ENCODE measurements at regions not wholly inside any gene's neighbourhood (a gene's known extent, or its start where the extent isn't known, plus 50 kb on each side); places are given as distances from the start of the nearest gene placed in this dataset.
"Not testable (repeated sequence)": the region's sequence is repeated elsewhere in the genome, so short reads cannot be mapped to it uniquely, and the experiment has no call there.

GRCh38 chr7:68840991-68841390 is 757.3 kb upstream of the AUTS2 start:
- no peaks in the 10 kb centered on the region for H3K4me1 Mint-ChIP-seq
- H3K4me3 Mint-ChIP-seq = no peak overlapping the region
- H3K9me3 Mint-ChIP-seq = peaks cover 0 to 21% (median 3%) of the 10 kb centered on the region in 6 donors
- peaks cover 0 to 2% (median 0%) of the 10 kb centered on the region in 3 donors for H3K27me3 Mint-ChIP-seq (ENCODE audit: low read depth in 3 of 3)
- peaks cover 0 to 4% (median 0%) of the 10 kb centered on the region in 3 donors for H3K36me3 Mint-ChIP-seq
- no peak for DNase-seq
- H3K27ac Mint-ChIP-seq = no peak overlapping the region

- H3K27ac Mint-ChIP-seq; H3K4me3 Mint-ChIP-seq; H3K36me3 Mint-ChIP-seq; H3K27me3 Mint-ChIP-seq (ENCODE audit: low read depth in 3 of 3); H3K4me1 Mint-ChIP-seq; DNase-seq: not testable (repeated sequence)
- H3K9me3 Mint-ChIP-seq = peaks cover 3 to 25% (median 6%) of the 10 kb centered on the region in 6 donors
These were observed 754.3 kb upstream of the AUTS2 start for GRCh38 chr7:68843985-68844384.

- Mint-ChIP-seq H3K4me3 (no peak overlapping the region), H3K27ac (no peak overlapping the region), H3K4me1 (no peaks in the 10 kb centered on the region), H3K36me3 (peaks cover 0 to 4% (median 3%) of the 10 kb centered on the region in 3 donors), H3K27me3 (ENCODE audit: low read depth in 3 of 3) (peaks cover 0 to 2% (median 0%) of the 10 kb centered on the region in 3 donors), H3K9me3 (peaks cover 5 to 25% (median 9%) of the 10 kb centered on the region in 6 donors)
- DNase-seq = no peak
These were observed 751.4 kb upstream of the AUTS2 start for GRCh38 chr7:68846811-68847325.

GRCh38 chr7:68853254-68853653 is 745.0 kb upstream of the AUTS2 start:
- Mint-ChIP-seq H3K9me3 (peaks cover 0 to 12% (median 5%) of the 10 kb centered on the region in 6 donors), H3K36me3 (no peaks in the 10 kb centered on the region), H3K4me3 (no peak overlapping the region), H3K27me3 (ENCODE audit: low read depth in 3 of 3) (peaks cover 0 to 1% (median 0%) of the 10 kb centered on the region in 3 donors), H3K27ac (no peak overlapping the region), H3K4me1 (no peaks in the 10 kb centered on the region)
- DNase-seq = no peak

- Mint-ChIP-seq H3K4me3 (no peak overlapping the region), H3K4me1 (no peaks in the 10 kb centered on the region), H3K27ac (no peak overlapping the region), H3K27me3 (ENCODE audit: low read depth in 3 of 3) (no peaks in the 10 kb centered on the region), H3K9me3 (peaks cover 2 to 14% (median 8%) of the 10 kb centered on the region in 6 donors), H3K36me3 (peaks cover 0 to 4% (median 0%) of the 10 kb centered on the region in 3 donors)
- DNase-seq = no peak
These were observed 740.7 kb upstream of the AUTS2 start for GRCh38 chr7:68857571-68857970.

- no peak for DNase-seq
- Mint-ChIP-seq H3K9me3 (peaks cover 2 to 14% (median 8%) of the 10 kb centered on the region in 6 donors), H3K4me3 (no peak overlapping the region), H3K36me3 (peaks cover 0 to 4% (median 0%) of the 10 kb centered on the region in 3 donors), H3K4me1 (no peaks in the 10 kb centered on the region), H3K27me3 (ENCODE audit: low read depth in 3 of 3) (no peaks in the 10 kb centered on the region), H3K27ac (no peak overlapping the region)
These were observed 739.8 kb upstream of the AUTS2 start for GRCh38 chr7:68858497-68858896.

- Mint-ChIP-seq H3K36me3 (peaks cover 0 to 4% (median 0%) of the 10 kb centered on the region in 3 donors), H3K9me3 (peaks cover 0 to 18% (median 7%) of the 10 kb centered on the region in 6 donors), H3K4me1 (no peaks in the 10 kb centered on the region), H3K27ac (no peak overlapping the region), H3K4me3 (no peak overlapping the region), H3K27me3 (ENCODE audit: low read depth in 3 of 3) (no peaks in the 10 kb centered on the region)
- no peak for DNase-seq
These were observed 737.1 kb upstream of the AUTS2 start for GRCh38 chr7:68861171-68861570.

- peaks cover 0 to 4% (median 0%) of the 10 kb centered on the region in 3 donors for H3K36me3 Mint-ChIP-seq
- no peak for DNase-seq
- H3K27ac Mint-ChIP-seq = no peak overlapping the region
- peaks cover 0 to 3% (median 0%) of the 10 kb centered on the region in 3 donors for H3K27me3 Mint-ChIP-seq (ENCODE audit: low read depth in 3 of 3)
- peaks cover 0 to 21% (median 7%) of the 10 kb centered on the region in 6 donors for H3K9me3 Mint-ChIP-seq
- no peak overlapping the region for H3K4me3 Mint-ChIP-seq
- H3K4me1 Mint-ChIP-seq = no peaks in the 10 kb centered on the region
These were observed 736.0 kb upstream of the AUTS2 start for GRCh38 chr7:68862261-68862660.

GRCh38 chr7:68862736-68863135 is 735.5 kb upstream of the AUTS2 start:
- DNase-seq = no peak
- no peaks in the 10 kb centered on the region for H3K4me1 Mint-ChIP-seq
- H3K4me3 Mint-ChIP-seq = no peak overlapping the region
- H3K9me3 Mint-ChIP-seq = peaks cover 0 to 23% (median 7%) of the 10 kb centered on the region in 6 donors
- peaks cover 0 to 3% (median 0%) of the 10 kb centered on the region in 3 donors for H3K27me3 Mint-ChIP-seq (ENCODE audit: low read depth in 3 of 3)
- peaks cover 0 to 4% (median 0%) of the 10 kb centered on the region in 3 donors for H3K36me3 Mint-ChIP-seq
- no peak overlapping the region for H3K27ac Mint-ChIP-seq

- DNase-seq = no peak
- Mint-ChIP-seq H3K27me3 (ENCODE audit: low read depth in 3 of 3) (peaks cover 0 to 3% (median 0%) of the 10 kb centered on the region in 3 donors), H3K36me3 (peaks cover 0 to 8% (median 0%) of the 10 kb centered on the region in 3 donors), H3K27ac (no peak overlapping the region), H3K4me3 (no peak overlapping the region), H3K9me3 (peaks cover 0 to 35% (median 11%) of the 10 kb centered on the region in 6 donors), H3K4me1 (no peaks in the 10 kb centered on the region)
These were observed 732.7 kb upstream of the AUTS2 start for GRCh38 chr7:68865351-68866199.

- H3K4me3 Mint-ChIP-seq = no peak overlapping the region
- peaks cover 0 to 3% (median 0%) of the 10 kb centered on the region in 3 donors for H3K27me3 Mint-ChIP-seq (ENCODE audit: low read depth in 3 of 3)
- no peaks in the 10 kb centered on the region for H3K4me1 Mint-ChIP-seq
- H3K9me3 Mint-ChIP-seq = peaks cover 0 to 34% (median 9%) of the 10 kb centered on the region in 6 donors
- H3K27ac Mint-ChIP-seq = no peak overlapping the region
- no peak for DNase-seq
- H3K36me3 Mint-ChIP-seq = peaks cover 0 to 8% (median 0%) of the 10 kb centered on the region in 3 donors
These were observed 732.1 kb upstream of the AUTS2 start for GRCh38 chr7:68866200-68866570.

- not testable (repeated sequence) for H3K4me3 Mint-ChIP-seq; H3K27me3 Mint-ChIP-seq (ENCODE audit: low read depth in 3 of 3); H3K4me1 Mint-ChIP-seq; H3K27ac Mint-ChIP-seq; H3K36me3 Mint-ChIP-seq; DNase-seq
- H3K9me3 Mint-ChIP-seq = peaks cover 0 to 34% (median 9%) of the 10 kb centered on the region in 6 donors
These were observed 731.6 kb upstream of the AUTS2 start for GRCh38 chr7:68866721-68867120.

GRCh38 chr7:68868978-68869377 is 729.3 kb upstream of the AUTS2 start:
- Mint-ChIP-seq H3K4me1 (no peaks in the 10 kb centered on the region), H3K27me3 (ENCODE audit: low read depth in 3 of 3) (peaks cover 0 to 6% (median 2%) of the 10 kb centered on the region in 3 donors), H3K9me3 (peaks cover 0 to 34% (median 9%) of the 10 kb centered on the region in 6 donors), H3K36me3 (peaks cover 0 to 4% (median 0%) of the 10 kb centered on the region in 3 donors), H3K27ac (no peak overlapping the region), H3K4me3 (no peak overlapping the region)
- DNase-seq = no peak

- Mint-ChIP-seq H3K4me1 (no peaks in the 10 kb centered on the region), H3K27me3 (ENCODE audit: low read depth in 3 of 3) (peaks cover 0 to 3% (median 2%) of the 10 kb centered on the region in 3 donors), H3K4me3 (no peak overlapping the region), H3K27ac (no peak overlapping the region), H3K36me3 (peaks cover 0 to 4% (median 0%) of the 10 kb centered on the region in 3 donors), H3K9me3 (peaks cover 0 to 32% (median 6%) of the 10 kb centered on the region in 6 donors)
- no peak for DNase-seq
These were observed 724.7 kb upstream of the AUTS2 start for GRCh38 chr7:68873616-68874015.

Data from immature natural killer cell (primary cell).